ENCODE measurements at regions not wholly inside any gene's neighbourhood (a gene's known extent, or its start where the extent isn't known, plus 50 kb on each side); places are given as distances from the start of the nearest gene placed in this dataset.
A peak's percentile ranks its signal among the peaks of the same experiment; 100 is the strongest.

- Mint-ChIP-seq H3K4me1 (ENCODE audit: low read depth) (peaks cover 8% of the 10 kb centered on the region), H3K36me3 (ENCODE audit: low read depth) (no peaks in the 10 kb centered on the region), H3K9me3 (no peaks in the 10 kb centered on the region)
Measured at GRCh38 chrX:40298069-40298468, 200.3 kb upstream of the BCOR start.

DNA sequence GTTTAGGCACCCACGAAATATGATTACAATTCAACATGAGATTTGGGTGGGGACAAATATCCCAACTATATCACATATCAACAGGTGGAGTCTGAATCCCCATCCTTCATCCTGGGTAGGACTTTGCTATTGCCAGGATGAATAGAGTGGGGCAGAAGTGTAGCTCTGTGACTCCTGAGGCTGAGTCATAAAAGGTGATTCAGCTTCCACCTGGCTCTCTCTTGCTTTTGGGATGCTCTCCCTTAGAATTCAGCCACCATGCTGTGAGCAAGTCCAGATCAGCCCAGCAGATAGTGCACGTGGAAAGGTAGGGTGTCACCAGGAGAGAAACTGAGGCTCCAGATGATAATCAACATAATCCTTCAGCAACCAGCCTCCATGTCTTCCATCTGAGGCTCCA lies 193.8 kb upstream of the BCOR start:
- Mint-ChIP-seq H3K4me3 (no peak overlapping the region), H3K36me3 (ENCODE audit: low read depth) (no peaks in the 10 kb centered on the region), H3K9me3 (no peaks in the 10 kb centered on the region), H3K27me3 (no peaks in the 10 kb centered on the region), H3K27ac (no peak overlapping the region), H3K4me1 (ENCODE audit: low read depth) (no peaks in the 10 kb centered on the region)

More at GRCh38 chrX:40298069-40298468, 200.3 kb upstream of the BCOR start:
- H3K27ac Mint-ChIP-seq, result no peak overlapping the region
- H3K27me3 Mint-ChIP-seq, result peaks cover under 1% of the 10 kb centered on the region
- H3K4me3 Mint-ChIP-seq, result no peak overlapping the region

- H3K27ac Mint-ChIP-seq, result no peak overlapping the region
- no peaks in the 10 kb centered on the region for H3K27me3 Mint-ChIP-seq
- no peaks in the 10 kb centered on the region for H3K4me1 Mint-ChIP-seq (ENCODE audit: low read depth)
- no peaks in the 10 kb centered on the region for H3K36me3 Mint-ChIP-seq (ENCODE audit: low read depth)
- peaks cover 2% of the 10 kb centered on the region for H3K9me3 Mint-ChIP-seq
- no peak overlapping the region for H3K4me3 Mint-ChIP-seq
Measured at GRCh38 chrX:40290517-40290916, 192.8 kb upstream of the BCOR start.

GRCh38 chrX:40285876-40286275 lies 188.1 kb upstream of the BCOR start:
- Mint-ChIP-seq H3K36me3 (ENCODE audit: low read depth) (no peaks in the 10 kb centered on the region), H3K27ac (no peak overlapping the region), H3K27me3 (no peaks in the 10 kb centered on the region), H3K4me3 (no peak overlapping the region), H3K4me1 (ENCODE audit: low read depth) (peaks cover 13% of the 10 kb centered on the region), H3K9me3 (peaks cover 9% of the 10 kb centered on the region)

DNA sequence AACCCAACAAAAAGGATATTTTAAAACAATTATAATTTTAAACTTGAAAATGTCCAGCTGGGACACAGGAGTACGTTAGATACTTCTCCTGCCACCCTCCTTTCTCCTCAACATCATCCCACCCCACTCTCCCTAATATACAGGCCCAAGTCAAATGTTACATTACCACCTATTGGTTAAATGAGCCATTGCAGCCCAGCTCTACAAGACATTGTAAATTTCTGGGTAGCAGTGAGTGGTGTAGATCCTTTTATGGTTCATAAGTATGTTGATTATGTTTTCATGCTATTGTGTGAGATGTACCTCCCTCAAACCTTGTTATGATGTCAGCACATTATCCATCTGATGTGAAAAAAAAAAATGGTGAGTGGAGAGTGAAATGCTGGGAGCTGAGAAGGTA lies 187.1 kb upstream of the BCOR start:
- H3K27ac Mint-ChIP-seq, result no peak overlapping the region
- H3K36me3 Mint-ChIP-seq (ENCODE audit: low read depth), result no peaks in the 10 kb centered on the region
- H3K4me1 Mint-ChIP-seq (ENCODE audit: low read depth), result peaks cover 17% of the 10 kb centered on the region
- peaks cover 9% of the 10 kb centered on the region for H3K9me3 Mint-ChIP-seq
- no peak overlapping the region for H3K4me3 Mint-ChIP-seq
- no peaks in the 10 kb centered on the region for H3K27me3 Mint-ChIP-seq

DNA sequence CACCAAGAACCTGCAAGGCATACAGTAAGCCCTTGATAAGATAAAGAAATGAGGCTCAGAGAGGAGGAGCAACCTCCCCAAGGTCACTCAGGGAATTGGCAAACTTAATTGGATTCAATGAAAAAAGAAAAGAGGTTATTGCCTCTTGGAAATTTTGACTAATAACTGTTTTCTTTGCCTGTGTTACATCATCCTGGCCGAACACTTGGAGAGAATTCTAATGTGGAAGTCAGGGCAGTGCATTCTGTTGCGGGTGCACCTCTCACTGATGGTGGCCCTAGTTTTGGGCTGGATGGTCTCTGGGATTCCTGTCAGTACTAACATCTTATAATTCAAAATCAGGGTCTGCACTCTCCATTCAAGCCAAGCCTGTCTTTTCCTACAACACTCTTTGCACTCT lies 186.2 kb upstream of the BCOR start:
- Mint-ChIP-seq H3K4me3 (no peak overlapping the region), H3K9me3 (peaks cover 9% of the 10 kb centered on the region), H3K4me1 (ENCODE audit: low read depth) (peaks cover 26% of the 10 kb centered on the region), H3K36me3 (ENCODE audit: low read depth) (no peaks in the 10 kb centered on the region), H3K27ac (no peak overlapping the region), H3K27me3 (no peaks in the 10 kb centered on the region)

DNA sequence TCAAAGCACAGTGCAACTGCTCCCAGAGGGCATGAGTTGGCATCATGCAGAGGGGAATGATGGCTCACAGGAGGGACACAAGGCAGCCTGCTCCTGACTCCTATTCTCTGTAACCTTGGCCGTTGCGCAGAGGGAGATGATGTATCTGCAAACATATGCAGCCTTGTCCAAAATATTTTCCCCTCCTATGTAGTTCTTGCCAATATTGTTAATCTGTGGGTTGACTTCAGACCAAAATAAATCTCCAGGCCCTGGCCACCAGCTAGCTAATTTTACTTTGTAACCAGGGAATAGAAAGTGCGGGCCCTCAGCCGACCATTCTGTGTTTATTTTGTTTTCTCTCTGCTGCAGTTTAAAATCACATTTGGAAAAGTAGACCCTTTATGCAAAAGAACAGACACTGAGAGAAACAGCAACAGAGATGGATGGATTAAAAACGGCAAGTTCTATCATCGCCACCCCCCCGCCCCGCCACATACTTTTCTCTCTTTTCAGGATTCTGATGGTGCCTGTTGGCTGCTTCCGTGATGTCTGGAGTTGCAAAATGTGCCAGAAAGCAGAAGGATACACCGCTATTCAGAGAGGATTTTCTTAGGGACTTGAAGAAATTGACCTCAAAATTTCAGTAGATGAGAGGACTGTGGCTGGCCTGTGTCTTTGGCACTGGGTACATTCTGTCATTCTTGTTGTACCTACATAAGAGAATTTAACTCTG lies 185.3 kb upstream of the BCOR start:
- no peak overlapping the region for H3K27ac Mint-ChIP-seq
- H3K4me3 Mint-ChIP-seq, result no peak overlapping the region
- peaks cover 9% of the 10 kb centered on the region for H3K9me3 Mint-ChIP-seq
- peaks cover 33% of the 10 kb centered on the region for H3K4me1 Mint-ChIP-seq (ENCODE audit: low read depth)
- H3K36me3 Mint-ChIP-seq (ENCODE audit: low read depth), result no peaks in the 10 kb centered on the region
- no peaks in the 10 kb centered on the region for H3K27me3 Mint-ChIP-seq

- H3K4me3 Mint-ChIP-seq, result no peak overlapping the region
- H3K27ac Mint-ChIP-seq, result no peak overlapping the region
- no peaks in the 10 kb centered on the region for H3K36me3 Mint-ChIP-seq (ENCODE audit: low read depth)
- H3K9me3 Mint-ChIP-seq, result peaks cover 9% of the 10 kb centered on the region
- peaks cover 36% of the 10 kb centered on the region for H3K4me1 Mint-ChIP-seq (ENCODE audit: low read depth)
- no peaks in the 10 kb centered on the region for H3K27me3 Mint-ChIP-seq
Measured at GRCh38 chrX:40282348-40282747, 184.6 kb upstream of the BCOR start.

- Mint-ChIP-seq H3K36me3 (ENCODE audit: low read depth) (no peaks in the 10 kb centered on the region), H3K27me3 (no peaks in the 10 kb centered on the region), H3K4me3 (peak overlapping the region; percentile 17), H3K27ac (peak overlapping the region; percentile 36), H3K4me1 (ENCODE audit: low read depth) (peaks cover 36% of the 10 kb centered on the region), H3K9me3 (peaks cover 9% of the 10 kb centered on the region)
Measured at GRCh38 chrX:40281336-40282005, 183.7 kb upstream of the BCOR start.

- Mint-ChIP-seq H3K36me3 (ENCODE audit: low read depth) (no peaks in the 10 kb centered on the region), H3K4me3 (no peak overlapping the region), H3K27me3 (no peaks in the 10 kb centered on the region), H3K4me1 (ENCODE audit: low read depth) (peaks cover 36% of the 10 kb centered on the region), H3K27ac (no peak overlapping the region), H3K9me3 (peaks cover 4% of the 10 kb centered on the region)
Measured at GRCh38 chrX:40279762-40280161, 182.0 kb upstream of the BCOR start.

DNA sequence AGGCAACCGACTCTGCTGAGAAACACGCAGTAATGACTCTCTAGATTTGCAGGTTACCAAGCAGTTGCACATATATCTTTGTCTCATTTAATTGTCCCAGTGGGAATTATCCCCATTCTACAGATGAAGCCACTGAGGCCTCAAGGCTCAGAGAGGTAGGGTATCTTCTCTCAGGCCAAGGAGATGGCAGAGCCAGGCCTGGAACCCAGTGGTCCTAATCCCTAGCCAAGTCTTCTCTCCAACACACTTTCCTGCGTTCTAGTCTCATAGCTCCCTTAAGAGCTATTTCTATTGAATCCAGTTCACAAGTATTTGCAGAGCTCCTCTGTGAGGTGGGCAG lies 181.3 kb upstream of the BCOR start:
- peaks cover 4% of the 10 kb centered on the region for H3K9me3 Mint-ChIP-seq
- H3K27me3 Mint-ChIP-seq, result no peaks in the 10 kb centered on the region
- no peak overlapping the region for H3K4me3 Mint-ChIP-seq
- H3K36me3 Mint-ChIP-seq (ENCODE audit: low read depth), result no peaks in the 10 kb centered on the region
- H3K4me1 Mint-ChIP-seq (ENCODE audit: low read depth), result peaks cover 36% of the 10 kb centered on the region
- no peak overlapping the region for H3K27ac Mint-ChIP-seq

- peak overlapping the region; percentile 10 for H3K4me3 Mint-ChIP-seq
- peaks cover 36% of the 10 kb centered on the region for H3K4me1 Mint-ChIP-seq (ENCODE audit: low read depth)
- no peaks in the 10 kb centered on the region for H3K36me3 Mint-ChIP-seq (ENCODE audit: low read depth)
- H3K27me3 Mint-ChIP-seq, result no peaks in the 10 kb centered on the region
- peaks cover 4% of the 10 kb centered on the region for H3K9me3 Mint-ChIP-seq
- peak overlapping the region; percentile 65 for H3K27ac Mint-ChIP-seq
Measured at GRCh38 chrX:40278340-40279090, 180.8 kb upstream of the BCOR start.

GRCh38 chrX:40277672-40278071 lies 179.9 kb upstream of the BCOR start:
- no peaks in the 10 kb centered on the region for H3K36me3 Mint-ChIP-seq (ENCODE audit: low read depth)
- peaks cover 4% of the 10 kb centered on the region for H3K9me3 Mint-ChIP-seq
- H3K27ac Mint-ChIP-seq, result no peak overlapping the region
- H3K4me1 Mint-ChIP-seq (ENCODE audit: low read depth), result peaks cover 36% of the 10 kb centered on the region
- H3K4me3 Mint-ChIP-seq, result no peak overlapping the region
- H3K27me3 Mint-ChIP-seq, result no peaks in the 10 kb centered on the region

- H3K4me1 Mint-ChIP-seq (ENCODE audit: low read depth), result peaks cover 7% of the 10 kb centered on the region
- H3K27ac Mint-ChIP-seq, result no peak overlapping the region
- H3K27me3 Mint-ChIP-seq, result peaks cover 3% of the 10 kb centered on the region
- peaks cover 4% of the 10 kb centered on the region for H3K9me3 Mint-ChIP-seq
- no peaks in the 10 kb centered on the region for H3K36me3 Mint-ChIP-seq (ENCODE audit: low read depth)
- no peak overlapping the region for H3K4me3 Mint-ChIP-seq
Measured at GRCh38 chrX:40273356-40274050, 175.7 kb upstream of the BCOR start.

- Mint-ChIP-seq H3K4me3 (no peak overlapping the region), H3K36me3 (ENCODE audit: low read depth) (no peaks in the 10 kb centered on the region), H3K9me3 (peaks cover 4% of the 10 kb centered on the region), H3K27me3 (peaks cover 3% of the 10 kb centered on the region), H3K4me1 (ENCODE audit: low read depth) (no peaks in the 10 kb centered on the region), H3K27ac (no peak overlapping the region)
Measured at GRCh38 chrX:40272776-40273175, 175.0 kb upstream of the BCOR start.

Data from stimulated activated naive CD8-positive, alpha-beta T cell treated with anti-CD3 and anti-CD28 coated beads, Interleukin-15, Interleukin-2, amounts not matched to agents 100 ng/mL and 50 ng/mL, for 24 hours (primary cell).